HepG2 (cell line): ENCODE measurements at regions not wholly inside any gene's neighbourhood (a gene's known extent, or its start where the extent isn't known, plus 50 kb on each side); places are given as distances from the start of the nearest gene placed in this dataset.

Source experiments
- ATAC-seq: fragments of 200-7000 bp; cut with Tn5 transposase; 3 replicates; pipeline ENCODE4 v1.9.1; 2020; ENCODE audit warnings: mild to moderate bottlenecking, moderate library complexity
- BruUV-seq: library from RNA; stranded (reverse); fragments of 400-500 nt; replicated peaks from 2 replicates; lab custom pipeline; 2021; lab: Mats Ljungman, UMichigan
- CTCF ChIA-PET: fragments of 300-600 bp; formaldehyde crosslinking; extraction: SDS; loops from one replicate; lab custom pipeline; 2021; ENCODE audit warnings: low total read pairs, inconsistent platforms, low intra/inter-chr PET ratio; lab: Yijun Ruan, JAX
- POLR2A ChIA-PET: fragments of 350-600 bp; sonication (Branson Sonifier 250); formaldehyde crosslinking; loops from one replicate; lab custom pipeline; 2020; ENCODE audit warnings: antibody characterized with exemption, inconsistent platforms; lab: Yijun Ruan, JAX
- DNase-seq: peaks from one replicate; pipeline ENCODE4 v3.0.0-alpha.2; 2015; ENCODE audit warnings: low spot score
- FAIRE-seq: peaks from 3 replicates; lab custom pipeline; 2011; peaks lifted over from hg19 to GRCh38; lab: Jason Lieb, UNC
- H2AFZ ChIP-seq: one replicate; pipeline ENCODE4 v1.6.1; 2011; ENCODE audit warnings: low read length, inconsistent platforms
- H3K27ac ChIP-seq: fragments of 300-600 bp; 3 replicates; pipeline ENCODE4 v1.8.0; 2011; ENCODE audit warnings: mixed run types, mild to moderate bottlenecking, mixed read lengths, low read length, inconsistent platforms; ENCODE audit not compliant: insufficient read depth; ENCODE audit errors: extremely low read length
- H3K27me3 ChIP-seq, 2 experiments: fragments of 200-600 bp in 1 of 2; 2 replicates in 1 of 2; 3 replicates in 1 of 2; pipeline versions ENCODE4 v1.6.0 to v1.8.0; 2011; ENCODE audit warnings: low read length in 2 of 2, mild to moderate bottlenecking in 2 of 2, moderate library complexity in 2 of 2, inconsistent platforms in 1 of 2; ENCODE audit not compliant: insufficient read depth in 2 of 2, control insufficient read depth in 1 of 2
- H3K36me3 ChIP-seq, 2 experiments: fragments of 200-600 bp in 1 of 2; replicated peaks in 1 of 2; 2 replicates in 1 of 2; 3 replicates in 1 of 2; pipeline versions ENCODE4 v1.5.1 to v1.8.0; 2011; ENCODE audit warnings: low read length in 2 of 2, inconsistent platforms in 1 of 2; ENCODE audit not compliant: insufficient read depth in 2 of 2, control insufficient read depth in 1 of 2
- H3K4me1 ChIP-seq: 2 replicates; pipeline ENCODE4 v1.5.1; 2012; ENCODE audit warnings: low read length, inconsistent platforms; ENCODE audit not compliant: insufficient read depth
- H3K4me2 ChIP-seq: 2 replicates; pipeline ENCODE4 v1.6.0; 2011; ENCODE audit warnings: low read depth, low read length, inconsistent platforms
- H3K4me3 ChIP-seq, 3 experiments: fragments of 200-600 bp in 1 of 3; sonication (generic), shearing (Covaris generic) in 1 of 3; replicated peaks in 1 of 3; 2 replicates each; pipeline ENCODE4 v1.5.1; 2011 to 2016; ENCODE audit warnings: low read length in 3 of 3, inconsistent platforms in 2 of 3, low read depth in 2 of 3, mild to moderate bottlenecking in 2 of 3, control low read depth in 1 of 3, mixed read lengths in 1 of 3; ENCODE audit not compliant: insufficient read depth in 1 of 3
- H3K79me2 ChIP-seq: one replicate; pipeline ENCODE4 v1.6.1; 2011; ENCODE audit warnings: low read length, inconsistent platforms; ENCODE audit not compliant: insufficient read depth
- H3K9ac ChIP-seq: 2 replicates; pipeline ENCODE4 v1.6.0; 2011; ENCODE audit warnings: mild to moderate bottlenecking, low read depth, low read length, inconsistent platforms; ENCODE audit not compliant: insufficient read depth
- H3K9me3 ChIP-seq: 2 replicates; pipeline ENCODE4 v1.5.1; 2012; ENCODE audit warnings: mild to moderate bottlenecking, low read length
- H4K20me1 ChIP-seq: 2 replicates; pipeline ENCODE4 v1.6.0; 2011; ENCODE audit warnings: inconsistent platforms, mild to moderate bottlenecking, low read length, moderate library complexity; ENCODE audit not compliant: insufficient read depth
- ATF7-NPFF ChIP-seq: sonication (generic); formaldehyde crosslinking; IDR thresholded peaks from 2 replicates; pipeline ENCODE4 v1.8.1; 2023; ENCODE audit warnings: mild to moderate bottlenecking, low read depth, missing genetic modification reagents, moderate library complexity
- DPF2 ChIP-seq: sonication (generic); formaldehyde crosslinking; IDR thresholded peaks from 2 replicates; pipeline ENCODE4 v1.4.0; 2020; ENCODE audit warnings: mild to moderate bottlenecking, low read depth, missing genetic modification reagents, borderline replicate concordance
- GATAD1 ChIP-seq: IDR thresholded peaks from 2 replicates; pipeline ENCODE4 v1.6.1; 2016; ENCODE audit warnings: missing genetic modification reagents, missing compliant biosample characterization
- GATAD2A ChIP-seq: IDR thresholded peaks from 2 replicates; pipeline ENCODE4 v1.6.1; 2016
- HOXA7 ChIP-seq: sonication (generic); formaldehyde crosslinking; IDR thresholded peaks from 2 replicates; pipeline ENCODE4 v1.8.1; 2022; ENCODE audit warnings: mild to moderate bottlenecking, missing genetic modification reagents, moderate library complexity
- KDM4B ChIP-seq: sonication (generic); formaldehyde crosslinking; IDR thresholded peaks from 2 replicates; pipeline ENCODE4 v1.4.0; 2020; ENCODE audit warnings: missing genetic modification reagents
- NFKBIZ ChIP-seq: IDR thresholded peaks from 2 replicates; pipeline ENCODE4 v1.6.1; 2018; ENCODE audit warnings: missing genetic modification reagents, missing compliant biosample characterization
- PAX8 ChIP-seq: sonication (generic); formaldehyde crosslinking; IDR thresholded peaks from 2 replicates; pipeline ENCODE4 v1.8.0; 2022; ENCODE audit warnings: mild to moderate bottlenecking, missing genetic modification reagents, borderline replicate concordance
- SNAI1 ChIP-seq: sonication (generic); formaldehyde crosslinking; IDR thresholded peaks from 2 replicates; pipeline ENCODE4 v1.5.0; 2020; ENCODE audit warnings: mild to moderate bottlenecking, missing genetic modification reagents, borderline replicate concordance
- SPEN ChIP-seq: sonication (generic); formaldehyde crosslinking; IDR thresholded peaks from 2 replicates; pipeline ENCODE4 v1.5.1; 2020; ENCODE audit warnings: low read depth, mild to moderate bottlenecking, missing genetic modification reagents
- TP53 ChIP-seq: sonication (generic); formaldehyde crosslinking; conservative IDR thresholded peaks from 2 replicates; pipeline ENCODE4 v1.4.0; 2020; ENCODE audit warnings: missing genetic modification reagents
- WGBS: methylation state at CpG from one replicate; pipeline ENCODE4 v1.1.6; 2017; ENCODE audit warnings: low lambda C conversion rate; 5-methylcytosine and 5-hydroxymethylcytosine counted together
- in situ Hi-C: cut with HindIII; loops from 2 replicates; pipeline ENCODE4 v1.10.0; 2017; ENCODE audit warnings: low pct_unique_long_range_greater_than_20kb; ENCODE audit not compliant: extremely low pct_ligation_motif_present
- intact Hi-C: fragments of 100-400 bp; cut with micrococcal nuclease; formaldehyde crosslinking; loops from one replicate; pipeline ENCODE4 v1.10.0; 2022; ENCODE audit not compliant: unreplicated experiment
- TF ChIP-seq, protein P1 (sequence below): sonication (generic); formaldehyde crosslinking; IDR thresholded peaks from 2 replicates; pipeline ENCODE4 v1.9.0; 2022; ENCODE audit warnings: low read depth, missing genetic modification reagents
- TF ChIP-seq, protein P2 (sequence below): IDR thresholded peaks from 2 replicates; pipeline ENCODE4 v1.4.0; 2020; ENCODE audit warnings: mild to moderate bottlenecking, missing genetic modification reagents

DNA sequence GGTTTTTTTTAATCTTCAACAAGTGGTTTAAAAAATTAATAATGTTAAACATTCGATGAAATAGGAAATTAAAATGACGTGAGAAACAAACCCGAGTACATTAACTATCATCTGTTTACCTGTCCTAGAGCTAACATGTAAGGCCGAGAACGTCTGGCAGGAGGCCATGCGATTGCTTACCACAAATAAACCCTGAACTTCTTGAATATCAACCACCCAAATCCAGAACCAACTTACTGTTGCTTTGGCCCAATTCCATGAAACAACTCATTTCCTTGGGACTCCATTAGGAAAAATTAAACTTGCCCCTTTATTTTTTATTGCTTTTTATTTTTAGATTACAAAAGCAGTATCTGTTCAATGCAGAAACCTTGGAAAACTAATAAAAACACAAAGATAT is 228.9 kb upstream of the IRS2 start:
- Histone ChIP-seq H3K79me2 (no peaks in the 10 kb centered on the region), H3K9ac (no peak overlapping the region), H3K27me3 (no peaks in the 10 kb centered on the region), H3K4me3 (no peak overlapping the region), H2AFZ (no peak overlapping the region), H3K27ac (no peak overlapping the region), H4K20me1 (no peaks in the 10 kb centered on the region), H3K4me2 (no peak overlapping the region), H3K36me3 (no peaks in the 10 kb centered on the region), H3K4me1 (no peaks in the 10 kb centered on the region), H3K9me3 (no peaks in the 10 kb centered on the region)
- BruUV-seq, result no TSS peak
- ChIA-PET POLR2A (no interaction called here), CTCF (no interaction called here)
- in situ Hi-C loops (no loop called here), intact Hi-C loops (no loop called here)
- DNase-seq (no peak), FAIRE-seq (no peak), ATAC-seq (no peak)
- WGBS, result 40% methylated on average over 6 of the region's 6 CpGs
- TF ChIP-seq SNAI1 (CRISPR knock-in tag), result no peak

DNA sequence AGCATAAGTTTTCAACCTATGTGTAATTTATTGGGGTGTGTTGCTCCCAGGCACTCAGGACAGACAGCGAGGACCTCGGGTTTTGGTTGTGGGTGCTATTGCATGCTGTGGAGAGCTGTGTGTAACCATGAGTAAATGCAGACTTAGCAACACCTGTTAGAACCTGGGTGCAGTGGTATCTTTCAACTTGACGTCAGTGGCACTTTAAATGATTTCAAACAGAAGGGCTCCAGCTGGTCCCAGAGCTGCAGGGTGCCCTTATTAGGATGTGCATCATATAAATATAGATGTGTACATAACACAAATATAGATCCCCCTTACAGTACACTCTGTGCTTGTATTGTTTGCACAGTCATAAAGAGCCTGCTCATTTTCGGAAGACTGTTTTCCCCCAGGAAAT is 228.3 kb upstream of the IRS2 start:
- no peaks in the 10 kb centered on the region for H3K79me2 ChIP-seq
- H3K4me2 ChIP-seq, result no peak overlapping the region
- H3K4me3 ChIP-seq, result no peak overlapping the region
- no peaks in the 10 kb centered on the region for H4K20me1 ChIP-seq
- intact Hi-C loops (no loop called here), in situ Hi-C loops (no loop called here)
- CTCF ChIA-PET, result no interaction called here
- BruUV-seq, result no TSS peak
- H3K9me3 ChIP-seq, result no peaks in the 10 kb centered on the region
- 25% methylated on average over 4 of the region's 4 CpGs for WGBS
- H3K36me3 ChIP-seq, result no peaks in the 10 kb centered on the region
- no peak for FAIRE-seq
- H2AFZ ChIP-seq, result no peak overlapping the region
- DNase-seq, result no peak
- H3K4me1 ChIP-seq, result no peaks in the 10 kb centered on the region
- POLR2A ChIA-PET, result no interaction called here
- H3K9ac ChIP-seq, result no peak overlapping the region
- H3K27me3 ChIP-seq, result no peaks in the 10 kb centered on the region
- no peak overlapping the region for H3K27ac ChIP-seq
- ATAC-seq, result no peak
- TF ChIP-seq PAX8 (no peak), GATAD1 (CRISPR knock-in tag) (no peak), SPEN (CRISPR knock-in tag) (no peak), DPF2 (CRISPR knock-in tag) (no peak), TP53 (no peak), KDM4B (CRISPR knock-in tag) (no peak), HOXA7 (CRISPR knock-in tag) (no peak), ATF7-NPFF (CRISPR knock-in tag) (no peak), NFKBIZ (CRISPR knock-in tag) (no peak), GATAD2A (CRISPR knock-in tag) (no peak)
- TF ChIP-seq, protein P1, sequence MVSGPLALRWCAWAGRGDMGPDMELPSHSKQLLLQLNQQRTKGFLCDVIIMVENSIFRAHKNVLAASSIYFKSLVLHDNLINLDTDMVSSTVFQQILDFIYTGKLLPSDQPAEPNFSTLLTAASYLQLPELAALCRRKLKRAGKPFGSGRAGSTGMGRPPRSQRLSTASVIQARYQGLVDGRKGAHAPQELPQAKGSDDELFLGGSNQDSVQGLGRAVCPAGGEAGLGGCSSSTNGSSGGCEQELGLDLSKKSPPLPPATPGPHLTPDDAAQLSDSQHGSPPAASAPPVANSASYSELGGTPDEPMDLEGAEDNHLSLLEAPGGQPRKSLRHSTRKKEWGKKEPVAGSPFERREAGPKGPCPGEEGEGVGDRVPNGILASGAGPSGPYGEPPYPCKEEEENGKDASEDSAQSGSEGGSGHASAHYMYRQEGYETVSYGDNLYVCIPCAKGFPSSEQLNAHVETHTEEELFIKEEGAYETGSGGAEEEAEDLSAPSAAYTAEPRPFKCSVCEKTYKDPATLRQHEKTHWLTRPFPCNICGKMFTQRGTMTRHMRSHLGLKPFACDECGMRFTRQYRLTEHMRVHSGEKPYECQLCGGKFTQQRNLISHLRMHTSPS, result no peak
- TF ChIP-seq, protein P2, sequence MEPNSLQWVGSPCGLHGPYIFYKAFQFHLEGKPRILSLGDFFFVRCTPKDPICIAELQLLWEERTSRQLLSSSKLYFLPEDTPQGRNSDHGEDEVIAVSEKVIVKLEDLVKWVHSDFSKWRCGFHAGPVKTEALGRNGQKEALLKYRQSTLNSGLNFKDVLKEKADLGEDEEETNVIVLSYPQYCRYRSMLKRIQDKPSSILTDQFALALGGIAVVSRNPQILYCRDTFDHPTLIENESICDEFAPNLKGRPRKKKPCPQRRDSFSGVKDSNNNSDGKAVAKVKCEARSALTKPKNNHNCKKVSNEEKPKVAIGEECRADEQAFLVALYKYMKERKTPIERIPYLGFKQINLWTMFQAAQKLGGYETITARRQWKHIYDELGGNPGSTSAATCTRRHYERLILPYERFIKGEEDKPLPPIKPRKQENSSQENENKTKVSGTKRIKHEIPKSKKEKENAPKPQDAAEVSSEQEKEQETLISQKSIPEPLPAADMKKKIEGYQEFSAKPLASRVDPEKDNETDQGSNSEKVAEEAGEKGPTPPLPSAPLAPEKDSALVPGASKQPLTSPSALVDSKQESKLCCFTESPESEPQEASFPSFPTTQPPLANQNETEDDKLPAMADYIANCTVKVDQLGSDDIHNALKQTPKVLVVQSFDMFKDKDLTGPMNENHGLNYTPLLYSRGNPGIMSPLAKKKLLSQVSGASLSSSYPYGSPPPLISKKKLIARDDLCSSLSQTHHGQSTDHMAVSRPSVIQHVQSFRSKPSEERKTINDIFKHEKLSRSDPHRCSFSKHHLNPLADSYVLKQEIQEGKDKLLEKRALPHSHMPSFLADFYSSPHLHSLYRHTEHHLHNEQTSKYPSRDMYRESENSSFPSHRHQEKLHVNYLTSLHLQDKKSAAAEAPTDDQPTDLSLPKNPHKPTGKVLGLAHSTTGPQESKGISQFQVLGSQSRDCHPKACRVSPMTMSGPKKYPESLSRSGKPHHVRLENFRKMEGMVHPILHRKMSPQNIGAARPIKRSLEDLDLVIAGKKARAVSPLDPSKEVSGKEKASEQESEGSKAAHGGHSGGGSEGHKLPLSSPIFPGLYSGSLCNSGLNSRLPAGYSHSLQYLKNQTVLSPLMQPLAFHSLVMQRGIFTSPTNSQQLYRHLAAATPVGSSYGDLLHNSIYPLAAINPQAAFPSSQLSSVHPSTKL (CRISPR knock-in tag), result no peak
